H1 (cell line): ENCODE measurements at regions not wholly inside any gene's neighbourhood (a gene's known extent, or its start where the extent isn't known, plus 50 kb on each side); places are given as distances from the start of the nearest gene placed in this dataset.

Experiments used
- CTCF ChIA-PET: fragments of 300-600 bp; sonication (Branson Sonifier 250); formaldehyde crosslinking; loops from one replicate; lab custom pipeline; 2021; ENCODE audit not compliant: partially characterized antibody; lab: Charles Lee
- POLR2A ChIA-PET: fragments of 300-600 bp; sonication (Branson Sonifier 250); formaldehyde crosslinking; loops from one replicate; lab custom pipeline; 2021; ENCODE audit warnings: inconsistent platforms; ENCODE audit not compliant: partially characterized antibody; lab: Charles Lee
- DNase-seq, 2 experiments: peaks; one replicate each; pipeline versions ENCODE4 v3.0.0 to v3.0.0-alpha.2; 2010 to 2022; ENCODE audit warnings: low spot score in 2 of 2, low read depth in 1 of 2, mixed read lengths in 1 of 2
- FAIRE-seq: peaks from 2 replicates; lab custom pipeline; 2011; peaks lifted over from hg19 to GRCh38; lab: Jason Lieb, UNC
- H2AFZ ChIP-seq: 2 replicates; pipeline ENCODE4 v1.8.1; 2012; ENCODE audit warnings: low read length, inconsistent platforms
- H2AK5ac ChIP-seq: 2 replicates; pipeline ENCODE4 v1.6.1; 2013; ENCODE audit warnings: low read depth, low read length
- H2BK120ac ChIP-seq: replicated peaks from 2 replicates; pipeline ENCODE3; 2013; ENCODE audit warnings: low read depth, low read length, inconsistent platforms
- H2BK12ac ChIP-seq: 2 replicates; pipeline ENCODE4 v1.6.1; 2013; ENCODE audit warnings: low read depth, low read length
- H2BK15ac ChIP-seq: 2 replicates; pipeline ENCODE4 v1.6.1; 2013; ENCODE audit warnings: low read length
- H2BK20ac ChIP-seq: 2 replicates; pipeline ENCODE4 v1.6.1; 2013; ENCODE audit warnings: low read length
- H2BK5ac ChIP-seq: 2 replicates; pipeline ENCODE4 v1.6.1; 2013; ENCODE audit warnings: low read depth, low read length
- H3K14ac ChIP-seq: 2 replicates; pipeline ENCODE4 v1.6.1; 2013; ENCODE audit warnings: inconsistent platforms; ENCODE audit not compliant: insufficient read length
- H3K18ac ChIP-seq: 2 replicates; pipeline ENCODE4 v1.6.1; 2013; ENCODE audit warnings: low read length; ENCODE audit errors: extremely low read depth
- H3K23ac ChIP-seq: 2 replicates; pipeline ENCODE4 v1.6.1; 2013; ENCODE audit warnings: inconsistent platforms; ENCODE audit not compliant: insufficient read length
- H3K23me2 ChIP-seq: 2 replicates; pipeline ENCODE4 v1.6.1; 2013; ENCODE audit warnings: low read depth, low read length
- H3K27ac ChIP-seq: 2 replicates; pipeline ENCODE4 v1.6.1; 2011; ENCODE audit warnings: low read depth, low read length, inconsistent platforms
- H3K27me3 ChIP-seq, 4 experiments: replicated peaks in 1 of 4; 1 replicate in 1 of 4; 2 replicates in 3 of 4; pipeline versions ENCODE4 v1.6.1 to v1.8.1; 2011 to 2013; ENCODE audit warnings: low read length in 3 of 4, mild to moderate bottlenecking in 3 of 4, inconsistent platforms in 2 of 4, mixed read lengths in 2 of 4, moderate library complexity in 1 of 4; ENCODE audit not compliant: control insufficient read depth in 3 of 4, insufficient read depth in 3 of 4; ENCODE audit errors: extremely low read depth in 1 of 4
- H3K36me3 ChIP-seq, 4 experiments: 2 replicates each; pipeline versions ENCODE4 v1.6.1 to v1.8.1; 2011 to 2013; ENCODE audit warnings: mild to moderate bottlenecking in 4 of 4, low read length in 3 of 4, moderate library complexity in 2 of 4, control low read depth in 1 of 4, inconsistent platforms in 1 of 4; ENCODE audit not compliant: insufficient read depth in 4 of 4, control insufficient read depth in 2 of 4
- H3K4ac ChIP-seq: replicated peaks from 2 replicates; pipeline ENCODE3; 2013; ENCODE audit warnings: low read length, low read depth, mixed read lengths, inconsistent platforms; ENCODE audit not compliant: insufficient read length
- H3K4me1 ChIP-seq, 4 experiments: replicated peaks in 1 of 4; 1 replicate in 1 of 4; 2 replicates in 3 of 4; pipeline versions ENCODE4 v1.6.1 to v1.8.1; 2011 to 2013; ENCODE audit warnings: low read length in 3 of 4, inconsistent platforms in 2 of 4, mixed read lengths in 1 of 4; ENCODE audit not compliant: insufficient read depth in 4 of 4, control insufficient read depth in 3 of 4
- H3K4me2 ChIP-seq, 2 experiments: 2 replicates each; pipeline versions ENCODE4 v1.6.1 to v1.8.1; 2011 to 2013; ENCODE audit warnings: low read depth in 2 of 2, low read length in 2 of 2, control low read depth in 1 of 2, inconsistent platforms in 1 of 2, mild to moderate bottlenecking in 1 of 2; ENCODE audit not compliant: insufficient read depth in 1 of 2
- H3K4me3 ChIP-seq, 4 experiments: fragments of 200-600, 300-600 bp in 1 of 4; sonication (generic), shearing (Covaris generic), sonication (Bioruptor Twin) in 1 of 4; 2 replicates each; pipeline versions ENCODE4 v1.5.1 to v1.8.1; 2011 to 2016; ENCODE audit warnings: low read length in 4 of 4, low read depth in 3 of 4, control low read depth in 2 of 4, inconsistent platforms in 2 of 4, mild to moderate bottlenecking in 2 of 4, mixed read lengths in 1 of 4, moderate library complexity in 1 of 4; ENCODE audit not compliant: insufficient read depth in 2 of 4; ENCODE audit errors: extremely low read depth in 1 of 4
- H3K56ac ChIP-seq: replicated peaks from 2 replicates; pipeline ENCODE3; 2013; ENCODE audit warnings: low read depth, mild to moderate bottlenecking, mixed read lengths, low read length, inconsistent platforms; ENCODE audit not compliant: insufficient read length
- H3K79me1 ChIP-seq: 2 replicates; pipeline ENCODE4 v1.6.1; 2013; ENCODE audit warnings: low read depth, low read length, control low read depth
- H3K79me2 ChIP-seq, 2 experiments: 2 replicates each; pipeline versions ENCODE4 v1.6.1 to v1.8.1; 2012 to 2013; ENCODE audit warnings: low read length in 2 of 2, mild to moderate bottlenecking in 2 of 2, inconsistent platforms in 1 of 2; ENCODE audit not compliant: insufficient read depth in 2 of 2, control insufficient read depth in 1 of 2
- H3K9ac ChIP-seq, 4 experiments: replicated peaks in 1 of 4; 1 replicate in 1 of 4; 2 replicates in 3 of 4; pipeline versions ENCODE4 v1.6.1 to v1.8.1; 2011 to 2013; ENCODE audit warnings: low read depth in 3 of 4, low read length in 3 of 4, control low read depth in 2 of 4, mild to moderate bottlenecking in 2 of 4, moderate library complexity in 2 of 4, inconsistent platforms in 1 of 4; ENCODE audit errors: extremely low read depth in 1 of 4
- H3K9me3 ChIP-seq, 2 experiments: 2 replicates each; pipeline versions ENCODE4 v1.6.1 to v1.8.1; 2012 to 2013; ENCODE audit warnings: mild to moderate bottlenecking in 2 of 2, moderate library complexity in 2 of 2, control low read depth in 1 of 2, inconsistent platforms in 1 of 2, low read depth in 1 of 2, low read length in 1 of 2, mixed read lengths in 1 of 2; ENCODE audit not compliant: insufficient read depth in 2 of 2
- H4K20me1 ChIP-seq, 2 experiments: replicated peaks in 1 of 2; 2 replicates each; pipeline versions ENCODE3 to v1.8.1; 2011 to 2013; ENCODE audit warnings: inconsistent platforms in 2 of 2, low read length in 2 of 2, mild to moderate bottlenecking in 1 of 2; ENCODE audit not compliant: insufficient read depth in 2 of 2, control insufficient read depth in 1 of 2
- H4K5ac ChIP-seq: 2 replicates; pipeline ENCODE4 v1.6.1; 2013; ENCODE audit warnings: low read length, low read depth, mixed read lengths, inconsistent platforms; ENCODE audit not compliant: insufficient read length
- H4K8ac ChIP-seq: 2 replicates; pipeline ENCODE4 v1.8.0; 2013; ENCODE audit warnings: mild to moderate bottlenecking, moderate library complexity, low read length, inconsistent platforms; ENCODE audit not compliant: insufficient read depth; ENCODE audit errors: extremely low read depth
- H4K91ac ChIP-seq: replicated peaks from 2 replicates; pipeline ENCODE3; 2013; ENCODE audit warnings: low read length, mixed read lengths, inconsistent platforms; ENCODE audit not compliant: insufficient read length
- ATF2 ChIP-seq: IDR thresholded peaks from 2 replicates; pipeline ENCODE4 v1.6.1; 2012; ENCODE audit warnings: low read length, inconsistent platforms
- BACH1 ChIP-seq: IDR thresholded peaks from 2 replicates; pipeline ENCODE4 v1.6.1; 2012; ENCODE audit warnings: low read length, improper control_type of control experiment
- BRCA1 ChIP-seq: IDR thresholded peaks from 2 replicates; pipeline ENCODE4 v1.6.1; 2012; ENCODE audit warnings: low read depth, low read length, improper control_type of control experiment
- CBX8 ChIP-seq: fragments of 300-800, 300-1000 bp; sonication (generic); IDR thresholded peaks from 2 replicates; pipeline ENCODE4 v1.7.1; 2016; ENCODE audit warnings: low read depth, low read length, borderline replicate concordance
- CHD2 ChIP-seq: IDR thresholded peaks from 2 replicates; pipeline ENCODE4 v1.6.1; 2012; ENCODE audit warnings: low read length, improper control_type of control experiment
- CREB1 ChIP-seq: IDR thresholded peaks from 2 replicates; pipeline ENCODE4 v1.6.1; 2012; ENCODE audit warnings: inconsistent platforms
- EZH2 ChIP-seq: fragments of 200-600 bp; sonication (generic); IDR thresholded peaks from 2 replicates; pipeline ENCODE4 v1.7.1; 2012; ENCODE audit warnings: low read depth, mild to moderate bottlenecking, moderate library complexity, low read length, inconsistent platforms; ENCODE audit not compliant: severe bottlenecking
- GABPA ChIP-seq: IDR thresholded peaks from 2 replicates; pipeline ENCODE4 v1.6.1; 2011; ENCODE audit warnings: mild to moderate bottlenecking, low read length, moderate library complexity, borderline replicate concordance; ENCODE audit not compliant: insufficient read depth
- NANOG ChIP-seq: IDR thresholded peaks from 2 replicates; pipeline ENCODE4 v1.6.1; 2011; ENCODE audit warnings: low read length, low read depth, mild to moderate bottlenecking, inconsistent platforms; ENCODE audit not compliant: insufficient read depth, poor library complexity, severe bottlenecking
- POLR2AphosphoS5 ChIP-seq: IDR thresholded peaks from 2 replicates; pipeline ENCODE4 v1.6.1; 2011; ENCODE audit warnings: low read depth, low read length
- RBBP5 ChIP-seq: IDR thresholded peaks from 2 replicates; pipeline ENCODE4 v1.7.1; 2012; ENCODE audit warnings: low read depth, mild to moderate bottlenecking, inconsistent platforms, low read length, moderate library complexity, borderline replicate concordance
- SIX5 ChIP-seq: IDR thresholded peaks from 2 replicates; pipeline ENCODE4 v1.6.1; 2011; ENCODE audit warnings: mild to moderate bottlenecking, low read depth, low read length
- WGBS, 2 experiments: shearing (Covaris generic) in 1 of 2; methylation state at CpG; one replicate each; pipeline versions ENCODE4 v1.1.6 to v1.1.7; 2013 to 2015; ENCODE audit warnings: low lambda C conversion rate in 2 of 2, mixed read lengths in 2 of 2, inconsistent platforms in 1 of 2, low coverage in 1 of 2, missing lambda C conversion rate in 1 of 2; ENCODE audit not compliant: insufficient replicate concordance in 2 of 2, insufficient coverage in 1 of 2, insufficient read length in 1 of 2; ENCODE audit errors: extremely low coverage in 1 of 2, missing lambda C conversion rate in 1 of 2; 5-methylcytosine and 5-hydroxymethylcytosine counted together

GRCh38 chr4:123562994-123563750 lies 166.6 kb downstream of the SPRY1 start:
- no peak overlapping the region for H4K8ac ChIP-seq
- H3K79me1 ChIP-seq = no peaks in the 10 kb centered on the region
- H3K27me3 ChIP-seq = no peaks in the 10 kb centered on the region
- H4K20me1 ChIP-seq = no peaks in the 10 kb centered on the region
- peaks cover 0 to 2% (median 0%) of the 10 kb centered on the region in 4 experiments; a peak in 1 of 7 replicates for H3K4me1 ChIP-seq
- FAIRE-seq = no peak
- no peak overlapping the region for H3K18ac ChIP-seq
- no peak overlapping the region for H2BK5ac ChIP-seq
- no peak overlapping the region for H4K91ac ChIP-seq
- no peak overlapping the region for H2AFZ ChIP-seq
- WGBS, 2 experiments = 85% methylated on average over 4 of the region's 4 CpGs; no CpG with 5 or more reads in 1 of the 2 experiments
- CTCF ChIA-PET = interaction anchor here (0.9 to 4.4 kb wide), 25 partner anchors 8 to 479 kb away, joined by 3 to 29 read pairs (median 5); no protein-coding TSS in a partner anchor
- POLR2A ChIA-PET = no interaction called here
- no peak overlapping the region for H3K9ac ChIP-seq
- H4K5ac ChIP-seq = no peak overlapping the region
- H2BK15ac ChIP-seq = no peak overlapping the region
- no peaks in the 10 kb centered on the region; the same call in 1 of the 2 replicates for H3K23me2 ChIP-seq
- H3K4me2 ChIP-seq = no peak overlapping the region
- H2BK20ac ChIP-seq = 0 out of 2 replicates have a peak overlapping the region, but pooled peaks have one; percentile 23
- H3K36me3 ChIP-seq = no peaks in the 10 kb centered on the region
- H3K27ac ChIP-seq = no peak overlapping the region
- no peak overlapping the region for H2AK5ac ChIP-seq
- no peak overlapping the region for H3K23ac ChIP-seq
- no peak overlapping the region for H3K56ac ChIP-seq
- H2BK12ac ChIP-seq = no peak overlapping the region
- H2BK120ac ChIP-seq = no peak overlapping the region
- no peak for DNase-seq
- H3K14ac ChIP-seq = no peak overlapping the region
- no peaks in the 10 kb centered on the region for H3K9me3 ChIP-seq
- H3K4me3 ChIP-seq = no peak overlapping the region
- no peak overlapping the region for H3K4ac ChIP-seq
- no peaks in the 10 kb centered on the region for H3K79me2 ChIP-seq
- TF ChIP-seq POLR2AphosphoS5 (no peak), EZH2 (no peak), ATF2 (no peak), CHD2 (no peak), SIX5 (no peak), RBBP5 (no peak), BRCA1 (no peak), NANOG (no peak), CREB1 (no peak), GABPA (no peak), CBX8 (no peak), BACH1 (no peak)
